A673 (cell line): ENCODE measurements at regions not wholly inside any gene's neighbourhood (a gene's known extent, or its start where the extent isn't known, plus 50 kb on each side); places are given as distances from the start of the nearest gene placed in this dataset.

Experiments
- BruUV-seq: library from RNA; stranded (reverse); fragments of 400-500 nt; replicated peaks from 2 replicates; lab custom pipeline; 2021; lab: Mats Ljungman, UMichigan
- CTCF ChIA-PET: fragments of 300-600 bp; sonication (Branson Sonifier 250); formaldehyde crosslinking; loops from one replicate; lab custom pipeline; 2022; ENCODE audit warnings: antibody characterized with exemption; lab: Charles Lee
- POLR2A ChIA-PET: fragments of 300-600 bp; sonication (Branson Sonifier 250); formaldehyde crosslinking; loops from one replicate; lab custom pipeline; 2022; ENCODE audit warnings: antibody characterized with exemption; ENCODE audit not compliant: low non-redundant PET; lab: Charles Lee
- DNase-seq: peaks from one replicate; pipeline ENCODE4 v3.0.0-alpha.2; 2015; ENCODE audit warnings: low spot score
- H3K27ac ChIP-seq: fragments of 200-600 bp; sonication (generic); 2 replicates; pipeline ENCODE4 v1.5.1; 2016; ENCODE audit warnings: mixed run types, low read depth, mild to moderate bottlenecking, mixed read lengths, antibody characterized with exemption, low read length; ENCODE audit not compliant: poor library complexity, severe bottlenecking
- H3K27me3 ChIP-seq: fragments of 200-600 bp; sonication (generic); replicated peaks from 2 replicates; pipeline ENCODE4 v1.6.1; 2017; ENCODE audit warnings: mixed run types, low read depth, mild to moderate bottlenecking, mixed read lengths, antibody characterized with exemption, low read length; ENCODE audit not compliant: insufficient read depth, poor library complexity
- H3K36me3 ChIP-seq: fragments of 200-600 bp; sonication (generic); 2 replicates; pipeline ENCODE4 v1.6.1; 2016; ENCODE audit warnings: mixed run types, mild to moderate bottlenecking, mixed read lengths, antibody characterized with exemption, low read length; ENCODE audit not compliant: insufficient read depth, poor library complexity, severe bottlenecking
- H3K4me1 ChIP-seq: fragments of 200-600 bp; sonication (generic); 2 replicates; pipeline ENCODE4 v1.6.1; 2017; ENCODE audit warnings: mixed run types, mild to moderate bottlenecking, mixed read lengths, antibody characterized with exemption, low read length; ENCODE audit not compliant: insufficient read depth, poor library complexity, severe bottlenecking
- H3K4me3 ChIP-seq: fragments of 200-600 bp; sonication (generic); 2 replicates; pipeline ENCODE4 v1.5.1; 2016; ENCODE audit warnings: low read depth, mixed run types, mild to moderate bottlenecking, mixed read lengths, low read length; ENCODE audit not compliant: poor library complexity, severe bottlenecking
- H3K9me3 ChIP-seq: fragments of 200-600 bp; sonication (generic); 2 replicates; pipeline ENCODE4 v1.6.1; 2016; ENCODE audit warnings: mixed run types, low read depth, mild to moderate bottlenecking, mixed read lengths, antibody characterized with exemption, low read length; ENCODE audit not compliant: poor library complexity, severe bottlenecking
- EZH2 ChIP-seq: fragments of 200-600 bp; sonication (generic); IDR thresholded peaks from 2 replicates; pipeline ENCODE4 v1.6.1; 2017; ENCODE audit warnings: borderline replicate concordance, low read depth, mild to moderate bottlenecking, mixed read lengths, antibody characterized with exemption, low read length; ENCODE audit not compliant: poor library complexity, severe bottlenecking
- intact Hi-C: fragments of 100-400 bp; cut with micrococcal nuclease; formaldehyde crosslinking; loops from one replicate; pipeline ENCODE4 v1.10.0; 2022; ENCODE audit not compliant: unreplicated experiment
- TF ChIP-seq, protein P1 (sequence below): fragments of 300-800, 200-600 bp; sonication (generic); conservative IDR thresholded peaks from 2 replicates; pipeline ENCODE4 v1.5.1; 2017; ENCODE audit warnings: low read depth, mild to moderate bottlenecking, antibody characterized with exemption, low read length, moderate library complexity, mixed read lengths

DNA sequence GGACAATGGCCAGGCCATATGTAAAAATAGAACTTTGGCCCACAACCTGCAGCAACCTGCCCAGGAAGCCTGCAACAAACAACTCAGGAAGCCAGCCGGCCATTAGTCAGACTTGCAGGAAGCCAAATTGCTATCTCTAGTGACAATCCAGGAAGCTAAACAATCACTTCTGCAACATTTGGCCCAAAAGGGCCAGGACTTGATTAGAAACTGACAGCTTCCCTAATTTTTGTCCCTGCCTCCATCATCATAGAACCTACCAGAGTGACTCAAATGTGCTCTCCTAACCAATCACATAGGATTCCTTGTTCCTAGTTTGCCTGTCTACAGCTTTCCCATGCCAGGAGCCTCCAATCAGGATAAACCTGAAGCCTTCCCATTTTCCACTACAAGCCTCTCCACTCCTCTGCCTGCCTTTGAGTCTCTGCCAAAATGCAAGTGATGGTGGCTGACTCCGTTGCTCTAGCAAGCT is 639.3 kb downstream of the PTPRU start:
- DNase-seq: peak; percentile 39
- Histone ChIP-seq H3K36me3 (no peaks in the 10 kb centered on the region), H3K9me3 (no peaks in the 10 kb centered on the region), H3K27ac (no peak overlapping the region), H3K4me3 (no peak overlapping the region), H3K27me3 (no peaks in the 10 kb centered on the region), H3K4me1 (no peaks in the 10 kb centered on the region)
- ChIA-PET CTCF (no interaction called here), POLR2A (no interaction called here)
- TF ChIP-seq, protein P1, sequence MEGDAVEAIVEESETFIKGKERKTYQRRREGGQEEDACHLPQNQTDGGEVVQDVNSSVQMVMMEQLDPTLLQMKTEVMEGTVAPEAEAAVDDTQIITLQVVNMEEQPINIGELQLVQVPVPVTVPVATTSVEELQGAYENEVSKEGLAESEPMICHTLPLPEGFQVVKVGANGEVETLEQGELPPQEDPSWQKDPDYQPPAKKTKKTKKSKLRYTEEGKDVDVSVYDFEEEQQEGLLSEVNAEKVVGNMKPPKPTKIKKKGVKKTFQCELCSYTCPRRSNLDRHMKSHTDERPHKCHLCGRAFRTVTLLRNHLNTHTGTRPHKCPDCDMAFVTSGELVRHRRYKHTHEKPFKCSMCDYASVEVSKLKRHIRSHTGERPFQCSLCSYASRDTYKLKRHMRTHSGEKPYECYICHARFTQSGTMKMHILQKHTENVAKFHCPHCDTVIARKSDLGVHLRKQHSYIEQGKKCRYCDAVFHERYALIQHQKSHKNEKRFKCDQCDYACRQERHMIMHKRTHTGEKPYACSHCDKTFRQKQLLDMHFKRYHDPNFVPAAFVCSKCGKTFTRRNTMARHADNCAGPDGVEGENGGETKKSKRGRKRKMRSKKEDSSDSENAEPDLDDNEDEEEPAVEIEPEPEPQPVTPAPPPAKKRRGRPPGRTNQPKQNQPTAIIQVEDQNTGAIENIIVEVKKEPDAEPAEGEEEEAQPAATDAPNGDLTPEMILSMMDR: no peak
- no peak for TF ChIP-seq EZH2
- intact Hi-C loops: no loop called here
- BruUV-seq: no TSS peak

DNA sequence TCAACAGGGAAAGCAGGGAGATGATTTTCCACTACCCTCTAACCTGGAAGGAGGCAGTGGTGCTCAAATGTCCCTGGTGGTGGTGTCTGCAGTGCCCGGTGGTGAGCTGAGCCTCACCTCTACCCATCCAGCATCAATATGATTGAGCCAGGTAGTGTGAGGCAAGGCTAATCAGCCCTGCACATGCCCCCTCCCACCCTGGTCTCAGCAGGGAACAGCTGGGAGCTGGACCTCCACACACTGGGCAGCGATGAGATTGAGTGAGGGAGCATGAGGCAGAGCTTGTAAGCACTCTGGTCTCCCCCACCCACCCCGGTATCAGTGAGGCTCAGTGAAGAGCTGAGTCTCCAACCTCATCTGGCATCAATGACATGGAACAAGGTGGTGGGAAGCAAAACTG is 634.3 kb downstream of the PTPRU start:
- POLR2A ChIA-PET: no interaction called here
- no peak overlapping the region for H3K27ac ChIP-seq
- DNase-seq: no peak
- no peaks in the 10 kb centered on the region for H3K9me3 ChIP-seq
- no peak for TF ChIP-seq EZH2
- TF ChIP-seq, protein P1: no peak
- no peak overlapping the region for H3K4me3 ChIP-seq
- no peaks in the 10 kb centered on the region for H3K36me3 ChIP-seq
- H3K27me3 ChIP-seq: no peaks in the 10 kb centered on the region
- no peaks in the 10 kb centered on the region for H3K4me1 ChIP-seq
- intact Hi-C loops: no loop called here
- no TSS peak for BruUV-seq
- CTCF ChIA-PET: no interaction called here

- DNase-seq: no peak
- Histone ChIP-seq H3K4me3 (no peak overlapping the region), H3K36me3 (no peaks in the 10 kb centered on the region), H3K27me3 (no peaks in the 10 kb centered on the region), H3K9me3 (no peaks in the 10 kb centered on the region), H3K4me1 (no peaks in the 10 kb centered on the region), H3K27ac (no peak overlapping the region)
- TF ChIP-seq, protein P1: no peak
- no peak for TF ChIP-seq EZH2
- POLR2A ChIA-PET: no interaction called here
- intact Hi-C loops: no loop called here
- BruUV-seq: no TSS peak
- CTCF ChIA-PET: no interaction called here
These were observed 633.5 kb downstream of the PTPRU start for GRCh38 chr1:29869802-29870201.
